ENCODE measurements at regions not wholly inside any gene's neighbourhood (a gene's known extent, or its start where the extent isn't known, plus 50 kb on each side); places are given as distances from the start of the nearest gene placed in this dataset.

- no peak for TF ChIP-seq CHD7 (IDR thresholded peaks at IDR 0.05; ENCODE audit: insufficient replicate concordance, low read length)
- no peak for TF ChIP-seq KDM1A (IDR thresholded peaks at IDR 0.05; ENCODE audit: borderline replicate concordance, low read length)
- no peak for TF ChIP-seq RNF2 (IDR thresholded peaks at IDR 0.05; ENCODE audit: borderline replicate concordance, low read depth, low read length, missing control alignments, poor library complexity, severe bottlenecking)
- TF ChIP-seq NANOG (IDR thresholded peaks at IDR 0.05; ENCODE audit: insufficient read depth, low read depth, low read length, poor library complexity, severe bottlenecking) = no peak
- no peak for TF ChIP-seq ATF2 (IDR thresholded peaks at IDR 0.05; ENCODE audit: low read length)
- no peak for TF ChIP-seq CEBPB (IDR thresholded peaks at IDR 0.05; ENCODE audit: low read depth, low read length)
- no peak for TF ChIP-seq TEAD4 (IDR thresholded peaks at IDR 0.05; ENCODE audit: low read depth, low read length)
- TF ChIP-seq SIRT6 (IDR thresholded peaks at IDR 0.05; ENCODE audit: low read length) = no peak
- no peak for TF ChIP-seq ASH2L (IDR thresholded peaks at IDR 0.05; ENCODE audit: low read length)
Measured at GRCh38 chr5:153066281-153066680, 424.2 kb upstream of the GRIA1 start (continued).
